ENCODE measurements at regions not wholly inside any gene's neighbourhood (a gene's known extent, or its start where the extent isn't known, plus 50 kb on each side); places are given as distances from the start of the nearest gene placed in this dataset.
"Not testable (repeated sequence)": the region's sequence is repeated elsewhere in the genome, so short reads cannot be mapped to it uniquely, and the experiment has no call there.

DNA sequence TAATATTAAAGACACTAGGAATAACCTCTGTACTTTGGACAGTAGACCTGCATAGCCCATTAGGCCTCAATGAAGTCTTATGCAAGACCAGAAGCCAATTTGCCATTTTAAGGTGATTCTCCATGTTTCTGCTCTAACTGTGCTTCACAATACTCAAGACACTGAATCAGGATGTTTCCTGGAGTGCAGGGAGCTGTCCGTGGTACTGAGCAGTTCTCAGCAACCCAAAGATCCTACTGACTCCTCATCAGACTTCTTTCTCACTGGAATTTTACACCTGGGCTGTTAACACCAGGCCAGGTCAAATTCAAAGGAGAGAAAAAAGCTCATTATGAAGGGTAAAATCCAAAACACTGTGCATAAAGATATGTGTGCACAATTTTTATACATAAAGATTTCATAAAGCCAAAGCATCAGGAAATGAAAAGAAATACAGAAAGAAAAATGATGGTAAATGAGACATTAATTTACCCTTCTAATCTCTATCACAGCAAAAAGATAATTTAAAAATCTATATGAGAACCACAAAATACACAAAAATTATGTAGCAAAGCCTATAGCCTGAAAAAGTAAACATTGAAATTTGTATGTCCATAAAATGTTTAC is 235.9 kb downstream of the CEP170 start:
- H3K36me3 ChIP-seq (ENCODE audit: control insufficient read depth in 2 of 2, extremely low read depth in 1 of 2, insufficient read depth in 2 of 2, low read length in 2 of 2); H3K27ac ChIP-seq (ENCODE audit: control insufficient read depth, insufficient read depth, low read length); H3K9me1 ChIP-seq (ENCODE audit: control insufficient read depth, extremely low read depth, insufficient read depth, low read length); H3K9me3 ChIP-seq (ENCODE audit: control insufficient read depth, low read depth, low read length); H3K79me2 ChIP-seq (ENCODE audit: control insufficient read depth, insufficient read depth, low read length); H3K27me3 ChIP-seq (ENCODE audit: control insufficient read depth, extremely low read depth, insufficient read depth, low read length); H4K20me1 ChIP-seq (ENCODE audit: control insufficient read depth, extremely low read depth, insufficient read depth, low read length); dilution Hi-C loops (cut with MboI; ENCODE audit: extremely low pct_ligation_motif_present, low sequenced_read_pairs); H3K4me3 ChIP-seq (ENCODE audit: control insufficient read depth in 2 of 3, extremely low read depth in 1 of 3, insufficient read depth in 2 of 3, low read depth in 1 of 3, low read length in 3 of 3); H3K4me2 ChIP-seq (ENCODE audit: control insufficient read depth, extremely low read depth, insufficient read depth, low read depth, low read length); DNase-seq (ENCODE audit: low read depth, low spot score); H3K9ac ChIP-seq (ENCODE audit: control insufficient read depth, extremely low read depth, insufficient read depth, low read length); H3K4me1 ChIP-seq (ENCODE audit: control insufficient read depth, extremely low read depth, insufficient read depth, low read length); H2AFZ ChIP-seq (ENCODE audit: control insufficient read depth, low read length); FAIRE-seq: not testable (repeated sequence)

DNA sequence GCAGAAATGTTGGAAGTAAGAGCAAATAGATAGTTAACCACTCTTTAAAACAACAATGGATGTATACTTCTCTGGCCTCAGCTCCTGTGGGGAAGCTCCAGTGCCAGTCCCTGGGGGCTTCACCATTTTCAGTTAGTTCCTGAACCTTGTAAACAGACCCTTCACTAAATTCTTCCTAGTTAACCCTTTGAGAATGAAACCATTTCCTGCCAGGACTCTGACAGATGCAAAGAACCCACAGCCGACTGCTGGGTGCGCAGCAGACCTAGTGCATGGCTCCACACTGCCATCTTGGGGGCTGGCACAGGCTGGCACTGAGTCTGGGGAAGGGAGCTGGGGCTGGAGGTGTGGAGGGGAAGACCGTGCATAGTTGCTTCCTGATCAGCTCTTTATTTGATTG is 244.4 kb downstream of the CEP170 start:
- dilution Hi-C loops (cut with MboI; ENCODE audit: extremely low pct_ligation_motif_present, low sequenced_read_pairs); FAIRE-seq; DNase-seq (ENCODE audit: low read depth, low spot score): not testable (repeated sequence)

DNA sequence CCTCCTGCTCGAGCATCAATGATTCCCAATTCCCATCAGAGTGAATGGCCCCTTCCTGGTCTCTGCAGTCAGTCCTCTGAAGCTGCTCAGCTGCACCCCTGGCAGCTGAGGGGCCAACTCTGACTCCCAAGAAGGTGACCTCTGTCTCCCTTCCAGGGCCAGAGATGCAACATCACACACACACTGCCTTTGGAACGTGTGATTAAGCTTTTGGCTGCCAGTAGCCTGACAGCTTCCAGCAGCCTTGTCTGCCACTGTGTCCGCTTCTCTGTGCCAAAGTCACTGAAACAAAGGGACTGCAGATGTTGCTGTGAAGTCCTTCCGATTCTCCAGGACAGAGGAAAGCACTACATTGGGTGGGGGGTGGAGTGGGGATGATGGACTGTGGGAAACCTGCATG is 254.1 kb downstream of the CEP170 start:
- FAIRE-seq; H3K9me1 ChIP-seq (ENCODE audit: control insufficient read depth, extremely low read depth, insufficient read depth, low read length); H3K79me2 ChIP-seq (ENCODE audit: control insufficient read depth, insufficient read depth, low read length); H3K36me3 ChIP-seq (ENCODE audit: control insufficient read depth in 2 of 2, extremely low read depth in 1 of 2, insufficient read depth in 2 of 2, low read length in 2 of 2); H3K27me3 ChIP-seq (ENCODE audit: control insufficient read depth, extremely low read depth, insufficient read depth, low read length); H3K4me1 ChIP-seq (ENCODE audit: control insufficient read depth, extremely low read depth, insufficient read depth, low read length); H3K9ac ChIP-seq (ENCODE audit: control insufficient read depth, extremely low read depth, insufficient read depth, low read length); H3K9me3 ChIP-seq (ENCODE audit: control insufficient read depth, low read depth, low read length); H3K4me3 ChIP-seq (ENCODE audit: control insufficient read depth in 2 of 3, extremely low read depth in 1 of 3, insufficient read depth in 2 of 3, low read depth in 1 of 3, low read length in 3 of 3); H3K27ac ChIP-seq (ENCODE audit: control insufficient read depth, insufficient read depth, low read length); H4K20me1 ChIP-seq (ENCODE audit: control insufficient read depth, extremely low read depth, insufficient read depth, low read length); dilution Hi-C loops (cut with MboI; ENCODE audit: extremely low pct_ligation_motif_present, low sequenced_read_pairs); H2AFZ ChIP-seq (ENCODE audit: control insufficient read depth, low read length); DNase-seq (ENCODE audit: low read depth, low spot score); H3K4me2 ChIP-seq (ENCODE audit: control insufficient read depth, extremely low read depth, insufficient read depth, low read depth, low read length): not testable (repeated sequence)

More for the DNA sequence above, 244.4 kb downstream of the CEP170 start:
- not testable (repeated sequence) for H2AFZ ChIP-seq (ENCODE audit: control insufficient read depth, low read length); H3K4me1 ChIP-seq (ENCODE audit: control insufficient read depth, extremely low read depth, insufficient read depth, low read length); H3K4me2 ChIP-seq (ENCODE audit: control insufficient read depth, extremely low read depth, insufficient read depth, low read depth, low read length); H3K79me2 ChIP-seq (ENCODE audit: control insufficient read depth, insufficient read depth, low read length); H3K9me3 ChIP-seq (ENCODE audit: control insufficient read depth, low read depth, low read length); H3K27me3 ChIP-seq (ENCODE audit: control insufficient read depth, extremely low read depth, insufficient read depth, low read length); H3K9ac ChIP-seq (ENCODE audit: control insufficient read depth, extremely low read depth, insufficient read depth, low read length); H3K9me1 ChIP-seq (ENCODE audit: control insufficient read depth, extremely low read depth, insufficient read depth, low read length); H3K27ac ChIP-seq (ENCODE audit: control insufficient read depth, insufficient read depth, low read length); H4K20me1 ChIP-seq (ENCODE audit: control insufficient read depth, extremely low read depth, insufficient read depth, low read length); H3K4me3 ChIP-seq (ENCODE audit: control insufficient read depth in 2 of 3, extremely low read depth in 1 of 3, insufficient read depth in 2 of 3, low read depth in 1 of 3, low read length in 3 of 3); H3K36me3 ChIP-seq (ENCODE audit: control insufficient read depth in 2 of 2, extremely low read depth in 1 of 2, insufficient read depth in 2 of 2, low read length in 2 of 2)

DNA sequence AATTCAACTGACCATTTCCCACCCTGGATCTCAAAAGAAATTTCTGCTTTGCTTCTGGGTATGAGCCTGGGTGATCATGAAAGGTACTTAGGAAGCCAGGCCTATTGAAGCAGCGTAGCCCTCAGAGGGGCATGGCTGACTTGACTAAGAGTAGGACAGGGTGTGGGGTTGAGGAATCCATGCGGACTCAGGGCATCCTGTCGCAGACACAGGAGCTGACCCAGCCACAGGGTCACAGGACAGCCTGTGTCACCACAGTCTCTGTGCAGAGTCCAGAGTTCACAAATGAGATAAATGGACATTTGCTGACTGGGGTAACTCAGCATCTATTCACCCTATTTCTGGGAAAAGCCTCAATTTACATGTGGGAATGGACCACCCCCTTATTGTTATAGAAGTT is 262.3 kb downstream of the CEP170 start:
- H3K79me2 ChIP-seq (ENCODE audit: control insufficient read depth, insufficient read depth, low read length); H3K27ac ChIP-seq (ENCODE audit: control insufficient read depth, insufficient read depth, low read length); H3K4me1 ChIP-seq (ENCODE audit: control insufficient read depth, extremely low read depth, insufficient read depth, low read length); H3K9ac ChIP-seq (ENCODE audit: control insufficient read depth, extremely low read depth, insufficient read depth, low read length); dilution Hi-C loops (cut with MboI; ENCODE audit: extremely low pct_ligation_motif_present, low sequenced_read_pairs); H3K4me2 ChIP-seq (ENCODE audit: control insufficient read depth, extremely low read depth, insufficient read depth, low read depth, low read length); H3K9me1 ChIP-seq (ENCODE audit: control insufficient read depth, extremely low read depth, insufficient read depth, low read length); H3K36me3 ChIP-seq (ENCODE audit: control insufficient read depth in 2 of 2, extremely low read depth in 1 of 2, insufficient read depth in 2 of 2, low read length in 2 of 2); H3K9me3 ChIP-seq (ENCODE audit: control insufficient read depth, low read depth, low read length); H3K4me3 ChIP-seq (ENCODE audit: control insufficient read depth in 2 of 3, extremely low read depth in 1 of 3, insufficient read depth in 2 of 3, low read depth in 1 of 3, low read length in 3 of 3); H2AFZ ChIP-seq (ENCODE audit: control insufficient read depth, low read length); H4K20me1 ChIP-seq (ENCODE audit: control insufficient read depth, extremely low read depth, insufficient read depth, low read length); DNase-seq (ENCODE audit: low read depth, low spot score); FAIRE-seq; H3K27me3 ChIP-seq (ENCODE audit: control insufficient read depth, extremely low read depth, insufficient read depth, low read length): not testable (repeated sequence)

DNA sequence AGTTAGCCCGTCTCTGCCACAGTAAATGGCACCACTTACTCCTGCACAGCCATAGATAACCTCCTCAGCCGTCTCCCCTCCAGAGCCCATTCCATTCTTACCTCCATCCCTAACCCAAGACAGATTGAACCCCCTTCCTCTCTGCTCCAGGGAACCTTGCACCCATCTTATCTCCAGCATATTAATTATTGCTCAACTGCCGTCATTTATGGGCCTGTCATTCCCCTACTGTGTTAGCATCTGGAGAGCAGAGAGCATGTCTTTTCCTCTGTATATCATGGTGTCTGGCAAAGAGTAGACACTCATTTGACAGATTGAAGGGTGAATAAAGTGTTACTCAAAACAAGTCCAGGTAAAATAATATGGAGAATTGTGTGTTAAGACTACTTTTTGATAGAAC is 270.0 kb downstream of the CEP170 start:
- H3K9me1 ChIP-seq (ENCODE audit: control insufficient read depth, extremely low read depth, insufficient read depth, low read length); H3K27me3 ChIP-seq (ENCODE audit: control insufficient read depth, extremely low read depth, insufficient read depth, low read length); H3K79me2 ChIP-seq (ENCODE audit: control insufficient read depth, insufficient read depth, low read length); H3K9me3 ChIP-seq (ENCODE audit: control insufficient read depth, low read depth, low read length); H4K20me1 ChIP-seq (ENCODE audit: control insufficient read depth, extremely low read depth, insufficient read depth, low read length); H3K9ac ChIP-seq (ENCODE audit: control insufficient read depth, extremely low read depth, insufficient read depth, low read length); H3K27ac ChIP-seq (ENCODE audit: control insufficient read depth, insufficient read depth, low read length); H3K4me1 ChIP-seq (ENCODE audit: control insufficient read depth, extremely low read depth, insufficient read depth, low read length); H3K36me3 ChIP-seq (ENCODE audit: control insufficient read depth in 2 of 2, extremely low read depth in 1 of 2, insufficient read depth in 2 of 2, low read length in 2 of 2); FAIRE-seq; H3K4me2 ChIP-seq (ENCODE audit: control insufficient read depth, extremely low read depth, insufficient read depth, low read depth, low read length); H2AFZ ChIP-seq (ENCODE audit: control insufficient read depth, low read length); H3K4me3 ChIP-seq (ENCODE audit: control insufficient read depth in 2 of 3, extremely low read depth in 1 of 3, insufficient read depth in 2 of 3, low read depth in 1 of 3, low read length in 3 of 3); dilution Hi-C loops (cut with MboI; ENCODE audit: extremely low pct_ligation_motif_present, low sequenced_read_pairs); DNase-seq (ENCODE audit: low read depth, low spot score): not testable (repeated sequence)

All from keratinocyte (primary cell).